ENCODE measurements at regions not wholly inside any gene's neighbourhood (a gene's known extent, or its start where the extent isn't known, plus 50 kb on each side); places are given as distances from the start of the nearest gene placed in this dataset.

DNA sequence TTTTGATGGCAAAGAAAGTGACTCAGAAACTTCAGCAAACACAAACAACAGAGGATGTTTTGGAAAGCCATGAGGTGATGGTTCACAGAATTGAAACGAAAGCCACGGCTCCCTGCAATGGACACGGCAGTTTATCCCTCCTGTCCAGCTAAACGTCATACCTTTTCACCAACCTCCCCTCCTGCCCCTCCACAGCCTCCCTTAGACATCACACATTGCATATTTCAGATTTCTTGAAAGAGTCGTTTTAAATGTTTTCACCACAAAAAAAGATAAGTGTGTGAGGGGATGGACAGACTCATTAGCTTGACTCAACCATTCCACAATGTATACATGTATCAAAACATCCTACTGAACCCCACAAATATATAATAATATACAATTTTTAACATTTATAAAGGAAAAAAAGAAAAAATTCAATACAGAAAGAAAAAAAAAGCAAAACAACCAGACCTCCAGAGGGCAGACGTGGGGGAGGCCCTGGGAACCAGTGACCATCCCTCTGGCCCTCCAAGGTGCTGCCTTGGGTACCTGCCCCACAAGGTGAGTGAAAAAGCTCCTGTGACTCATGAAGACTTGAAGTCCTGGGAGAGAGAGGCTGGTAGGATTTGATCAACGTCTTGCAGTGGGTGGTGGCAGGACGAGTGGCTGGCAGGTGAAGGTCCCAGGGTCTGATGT is 117.2 kb upstream of the THBS2 start:
- no peak for TF ChIP-seq ELF1 (IDR thresholded peaks at IDR 0.05; ENCODE audit: borderline replicate concordance, low read depth)
- no peak for TF ChIP-seq POLR2A (IDR thresholded peaks at IDR 0.05; ENCODE audit: borderline replicate concordance, extremely low read depth, insufficient read depth, insufficient read length)
- TF ChIP-seq, protein P1, sequence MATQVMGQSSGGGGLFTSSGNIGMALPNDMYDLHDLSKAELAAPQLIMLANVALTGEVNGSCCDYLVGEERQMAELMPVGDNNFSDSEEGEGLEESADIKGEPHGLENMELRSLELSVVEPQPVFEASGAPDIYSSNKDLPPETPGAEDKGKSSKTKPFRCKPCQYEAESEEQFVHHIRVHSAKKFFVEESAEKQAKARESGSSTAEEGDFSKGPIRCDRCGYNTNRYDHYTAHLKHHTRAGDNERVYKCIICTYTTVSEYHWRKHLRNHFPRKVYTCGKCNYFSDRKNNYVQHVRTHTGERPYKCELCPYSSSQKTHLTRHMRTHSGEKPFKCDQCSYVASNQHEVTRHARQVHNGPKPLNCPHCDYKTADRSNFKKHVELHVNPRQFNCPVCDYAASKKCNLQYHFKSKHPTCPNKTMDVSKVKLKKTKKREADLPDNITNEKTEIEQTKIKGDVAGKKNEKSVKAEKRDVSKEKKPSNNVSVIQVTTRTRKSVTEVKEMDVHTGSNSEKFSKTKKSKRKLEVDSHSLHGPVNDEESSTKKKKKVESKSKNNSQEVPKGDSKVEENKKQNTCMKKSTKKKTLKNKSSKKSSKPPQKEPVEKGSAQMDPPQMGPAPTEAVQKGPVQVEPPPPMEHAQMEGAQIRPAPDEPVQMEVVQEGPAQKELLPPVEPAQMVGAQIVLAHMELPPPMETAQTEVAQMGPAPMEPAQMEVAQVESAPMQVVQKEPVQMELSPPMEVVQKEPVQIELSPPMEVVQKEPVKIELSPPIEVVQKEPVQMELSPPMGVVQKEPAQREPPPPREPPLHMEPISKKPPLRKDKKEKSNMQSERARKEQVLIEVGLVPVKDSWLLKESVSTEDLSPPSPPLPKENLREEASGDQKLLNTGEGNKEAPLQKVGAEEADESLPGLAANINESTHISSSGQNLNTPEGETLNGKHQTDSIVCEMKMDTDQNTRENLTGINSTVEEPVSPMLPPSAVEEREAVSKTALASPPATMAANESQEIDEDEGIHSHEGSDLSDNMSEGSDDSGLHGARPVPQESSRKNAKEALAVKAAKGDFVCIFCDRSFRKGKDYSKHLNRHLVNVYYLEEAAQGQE (IDR thresholded peaks at IDR 0.05; ENCODE audit: low read depth), result no peak
- no peak for TF ChIP-seq POLR2AphosphoS5 (IDR thresholded peaks at IDR 0.05; ENCODE audit: low read depth, low read length)
- TF ChIP-seq, protein P2, sequence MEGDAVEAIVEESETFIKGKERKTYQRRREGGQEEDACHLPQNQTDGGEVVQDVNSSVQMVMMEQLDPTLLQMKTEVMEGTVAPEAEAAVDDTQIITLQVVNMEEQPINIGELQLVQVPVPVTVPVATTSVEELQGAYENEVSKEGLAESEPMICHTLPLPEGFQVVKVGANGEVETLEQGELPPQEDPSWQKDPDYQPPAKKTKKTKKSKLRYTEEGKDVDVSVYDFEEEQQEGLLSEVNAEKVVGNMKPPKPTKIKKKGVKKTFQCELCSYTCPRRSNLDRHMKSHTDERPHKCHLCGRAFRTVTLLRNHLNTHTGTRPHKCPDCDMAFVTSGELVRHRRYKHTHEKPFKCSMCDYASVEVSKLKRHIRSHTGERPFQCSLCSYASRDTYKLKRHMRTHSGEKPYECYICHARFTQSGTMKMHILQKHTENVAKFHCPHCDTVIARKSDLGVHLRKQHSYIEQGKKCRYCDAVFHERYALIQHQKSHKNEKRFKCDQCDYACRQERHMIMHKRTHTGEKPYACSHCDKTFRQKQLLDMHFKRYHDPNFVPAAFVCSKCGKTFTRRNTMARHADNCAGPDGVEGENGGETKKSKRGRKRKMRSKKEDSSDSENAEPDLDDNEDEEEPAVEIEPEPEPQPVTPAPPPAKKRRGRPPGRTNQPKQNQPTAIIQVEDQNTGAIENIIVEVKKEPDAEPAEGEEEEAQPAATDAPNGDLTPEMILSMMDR (IDR thresholded peaks at IDR 0.05 in 2 of 3, conservative IDR thresholded peaks at IDR 0.05 in 1 of 3; ENCODE audit: borderline replicate concordance in 1 of 3, insufficient read depth in 1 of 3, low read depth in 2 of 3, low read length in 2 of 3), result no peak
- no peak for TF ChIP-seq JUND (IDR thresholded peaks at IDR 0.05)
